NCI-H2107 (cell line): ENCODE measurements at regions not wholly inside any gene's neighbourhood (a gene's known extent, or its start where the extent isn't known, plus 50 kb on each side); places are given as distances from the start of the nearest gene placed in this dataset.
"Not testable (repeated sequence)": the region's sequence is repeated elsewhere in the genome, so short reads cannot be mapped to it uniquely, and the experiment has no call there.

Experiments
- DNase-seq: peaks from one replicate; lab custom pipeline; 2025; lab: John Stamatoyannopoulos, UW

GRCh38 chr14:89565607-89566006 lies 148.6 kb upstream of the FOXN3 start:
- DNase-seq: no peak

GRCh38 chr14:89564989-89565388 lies 148.0 kb upstream of the FOXN3 start:
- DNase-seq: no peak

GRCh38 chr14:89564286-89564957 lies 147.4 kb upstream of the FOXN3 start:
- DNase-seq: no peak

GRCh38 chr14:89563471-89563870 lies 146.4 kb upstream of the FOXN3 start:
- DNase-seq: no peak

- no peak for DNase-seq
Measured at GRCh38 chr14:89551955-89552354, 134.9 kb upstream of the FOXN3 start.

- DNase-seq: no peak
Measured at GRCh38 chr14:89551432-89551831, 134.4 kb upstream of the FOXN3 start.

- DNase-seq: no peak
Measured at GRCh38 chr14:89550821-89551220, 133.8 kb upstream of the FOXN3 start.

- DNase-seq: no peak
Measured at GRCh38 chr14:89549381-89550125, 132.5 kb upstream of the FOXN3 start.

- not testable (repeated sequence) for DNase-seq
Measured at GRCh38 chr14:89547047-89547446, 130.0 kb upstream of the FOXN3 start.

- no peak for DNase-seq
Measured at GRCh38 chr14:89544636-89545301, 127.7 kb upstream of the FOXN3 start.

GRCh38 chr14:89543425-89543790 lies 126.4 kb upstream of the FOXN3 start:
- DNase-seq: no peak

- DNase-seq: no peak
Measured at GRCh38 chr14:89542786-89543424, 125.9 kb upstream of the FOXN3 start.

GRCh38 chr14:89540830-89541470 lies 123.9 kb upstream of the FOXN3 start:
- DNase-seq: no peak

GRCh38 chr14:89540009-89540829 lies 123.2 kb upstream of the FOXN3 start:
- DNase-seq: no peak

GRCh38 chr14:89537911-89538310 lies 120.9 kb upstream of the FOXN3 start:
- no peak for DNase-seq

GRCh38 chr14:89534902-89535685 lies 118.1 kb upstream of the FOXN3 start:
- DNase-seq: no peak

- DNase-seq: no peak
Measured at GRCh38 chr14:89533766-89534165, 116.7 kb upstream of the FOXN3 start.

GRCh38 chr14:89533136-89533535 lies 116.1 kb upstream of the FOXN3 start:
- DNase-seq: no peak

GRCh38 chr14:89531661-89532335 lies 114.8 kb upstream of the FOXN3 start:
- no peak for DNase-seq
